ENCODE measurements at regions not wholly inside any gene's neighbourhood (a gene's known extent, or its start where the extent isn't known, plus 50 kb on each side); places are given as distances from the start of the nearest gene placed in this dataset.

DNA sequence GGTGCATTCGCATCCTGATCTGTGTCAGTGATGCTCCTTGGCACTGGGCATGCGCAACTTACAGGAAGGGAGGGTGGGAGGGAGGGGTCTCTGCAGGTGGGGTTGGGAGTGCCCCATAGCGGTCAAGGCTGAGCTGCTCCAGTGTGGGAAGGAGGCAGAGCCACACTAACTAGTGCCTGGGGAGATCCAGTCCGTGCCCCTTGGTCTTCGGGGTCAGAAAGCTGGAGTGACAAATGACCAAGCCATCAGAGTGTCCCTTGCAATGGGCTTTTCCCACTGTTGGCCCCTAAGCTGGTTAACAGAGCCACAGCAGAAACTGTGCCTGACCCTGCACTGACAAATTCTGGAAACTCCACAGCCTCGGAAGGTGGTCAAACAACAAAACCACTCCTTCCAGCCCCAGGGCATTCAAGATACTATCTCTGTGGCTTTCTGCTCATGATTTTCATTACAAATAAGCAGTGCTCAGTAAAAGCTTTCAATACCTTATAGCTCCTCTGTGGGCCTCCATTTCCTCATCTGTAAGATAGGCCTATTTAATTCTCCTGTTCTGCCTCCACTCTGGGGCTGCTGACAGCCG is 138.1 kb upstream of the UNC5B start:
- H3K79me2 ChIP-seq (ENCODE audit: control insufficient read depth, insufficient read depth, low read length), result no peaks in the 10 kb centered on the region
- peaks cover 49% of the 10 kb centered on the region for H4K20me1 ChIP-seq (replicated peaks; ENCODE audit: control insufficient read depth, insufficient read depth, low read length)
- ATAC-seq (peak; percentile 68), DNase-seq (ENCODE audit: extremely low read depth in 1 of 4, low spot score in 3 of 4) (peak; percentile 33 to 74 (median 68)), FAIRE-seq (no peak)
- H3K4me2 ChIP-seq (ENCODE audit: insufficient read depth, low read length), result no peak overlapping the region
- no peak overlapping the region for H3K9ac ChIP-seq (ENCODE audit: insufficient read depth in 1 of 2, low read depth in 2 of 2, low read length in 2 of 2)
- no peaks in the 10 kb centered on the region for H3K9me3 ChIP-seq (replicated peaks; ENCODE audit: control insufficient read depth, insufficient read depth, low read depth, low read length)
- no peak overlapping the region for H3K27ac ChIP-seq (ENCODE audit: extremely low read depth, low read depth, low read length)
- no peak overlapping the region for H2AFZ ChIP-seq (ENCODE audit: low read depth, low read length)
- no peaks in the 10 kb centered on the region for H3K4me1 ChIP-seq (replicated peaks in 1 of 2; ENCODE audit: control insufficient read depth in 2 of 2, insufficient read depth in 2 of 2, low read length in 2 of 2)
- no peaks in the 10 kb centered on the region for H3K36me3 ChIP-seq (ENCODE audit: control insufficient read depth, insufficient read depth, low read length)
- 5% methylated on average over 6 of the region's 7 CpGs for WGBS (ENCODE audit: insufficient coverage, low coverage, missing lambda C conversion rate)
- TF ChIP-seq NRF1 (conservative IDR thresholded peaks at IDR 0.05 in 1 of 2, IDR thresholded peaks at IDR 0.05 in 1 of 2) (peak; percentile 69 to 74), CREM (IDR thresholded peaks at IDR 0.05; ENCODE audit: low read depth) (no peak)
- H3K9me1 ChIP-seq (ENCODE audit: control insufficient read depth, insufficient read depth, low read length), result no peaks in the 10 kb centered on the region
- POLR2A ChIA-PET, result interaction anchor here (0.6 to 1.3 kb wide), 5 partner anchors 8 to 624 kb away, joined by 3 to 5 read pairs (median 3); no protein-coding TSS in a partner anchor
- no peak overlapping the region for H3K4me3 ChIP-seq
- intact Hi-C loops (cut with micrococcal nuclease) (no loop called here), in situ Hi-C loops (cut with MboI) (no loop called here)
- BruUV-seq (replicated peaks), result no TSS peak
- H3K27me3 ChIP-seq (ENCODE audit: control insufficient read depth in 2 of 2, insufficient read depth in 2 of 2, low read length in 2 of 2), result peaks cover 41 to 94% of the 10 kb centered on the region in 2 experiments
- CTCF ChIA-PET (ENCODE audit: low intra/inter-chr PET ratio), result no interaction called here

- Histone ChIP-seq H3K4me2 (ENCODE audit: insufficient read depth, low read length) (no peak overlapping the region), H3K9ac (ENCODE audit: insufficient read depth in 1 of 2, low read depth in 2 of 2, low read length in 2 of 2) (no peak overlapping the region), H3K9me1 (ENCODE audit: control insufficient read depth, insufficient read depth, low read length) (no peaks in the 10 kb centered on the region), H3K4me3 (no peak overlapping the region), H3K36me3 (ENCODE audit: control insufficient read depth, insufficient read depth, low read length) (no peaks in the 10 kb centered on the region), H3K27me3 (ENCODE audit: control insufficient read depth in 2 of 2, insufficient read depth in 2 of 2, low read length in 2 of 2) (peaks cover 35 to 91% of the 10 kb centered on the region in 2 experiments), H3K79me2 (ENCODE audit: control insufficient read depth, insufficient read depth, low read length) (no peaks in the 10 kb centered on the region), H2AFZ (ENCODE audit: low read depth, low read length) (no peak overlapping the region), H3K4me1 (replicated peaks in 1 of 2; ENCODE audit: control insufficient read depth in 2 of 2, insufficient read depth in 2 of 2, low read length in 2 of 2) (no peaks in the 10 kb centered on the region), H3K27ac (ENCODE audit: extremely low read depth, low read depth, low read length) (no peak overlapping the region), H3K9me3 (replicated peaks; ENCODE audit: control insufficient read depth, insufficient read depth, low read depth, low read length) (no peaks in the 10 kb centered on the region), H4K20me1 (replicated peaks; ENCODE audit: control insufficient read depth, insufficient read depth, low read length) (peaks cover 47% of the 10 kb centered on the region)
- no peak for FAIRE-seq
- ChIA-PET CTCF (ENCODE audit: low intra/inter-chr PET ratio) (no interaction called here), POLR2A (interaction anchor here (0.6 to 1.7 kb wide), 6 partner anchors 12 to 99 kb away, joined by 3 to 5 read pairs (median 3); no protein-coding TSS in a partner anchor)
- WGBS (ENCODE audit: insufficient coverage, low coverage, missing lambda C conversion rate), result 1% methylated on average over 7 of the region's 8 CpGs
- no peak for ATAC-seq
- intact Hi-C loops (cut with micrococcal nuclease) (no loop called here), in situ Hi-C loops (cut with MboI) (no loop called here)
- no peak for DNase-seq (ENCODE audit: extremely low read depth in 1 of 4, low spot score in 3 of 4)
- BruUV-seq (replicated peaks), result no TSS peak
- TF ChIP-seq ZNF431 (CRISPR knock-in tag; IDR thresholded peaks at IDR 0.05) (no peak), TFE3 (CRISPR knock-in tag; IDR thresholded peaks at IDR 0.05) (no peak), KLF13 (tag; IDR thresholded peaks at IDR 0.05; ENCODE audit: borderline replicate concordance, low read depth) (no peak), ARID3A (IDR thresholded peaks at IDR 0.05; ENCODE audit: borderline replicate concordance, low read depth, low read length) (no peak), SNIP1 (IDR thresholded peaks at IDR 0.05; ENCODE audit: low read depth) (no peak), EZH2 (IDR thresholded peaks at IDR 0.05; ENCODE audit: borderline replicate concordance, low read depth, low read length) (no peak)
- TF ChIP-seq, protein P1, sequence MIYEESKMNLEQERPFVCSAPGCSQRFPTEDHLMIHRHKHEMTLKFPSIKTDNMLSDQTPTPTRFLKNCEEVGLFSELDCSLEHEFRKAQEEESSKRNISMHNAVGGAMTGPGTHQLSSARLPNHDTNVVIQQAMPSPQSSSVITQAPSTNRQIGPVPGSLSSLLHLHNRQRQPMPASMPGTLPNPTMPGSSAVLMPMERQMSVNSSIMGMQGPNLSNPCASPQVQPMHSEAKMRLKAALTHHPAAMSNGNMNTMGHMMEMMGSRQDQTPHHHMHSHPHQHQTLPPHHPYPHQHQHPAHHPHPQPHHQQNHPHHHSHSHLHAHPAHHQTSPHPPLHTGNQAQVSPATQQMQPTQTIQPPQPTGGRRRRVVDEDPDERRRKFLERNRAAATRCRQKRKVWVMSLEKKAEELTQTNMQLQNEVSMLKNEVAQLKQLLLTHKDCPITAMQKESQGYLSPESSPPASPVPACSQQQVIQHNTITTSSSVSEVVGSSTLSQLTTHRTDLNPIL (CRISPR knock-in tag; IDR thresholded peaks at IDR 0.05), result no peak
These were observed 137.1 kb upstream of the UNC5B start for GRCh38 chr10:71075086-71075758.

Measured in K562 (cell line).